SK-N-SH treated with all-trans-retinoic acid at 6 μM for 48 hours (cell line): ENCODE measurements at regions not wholly inside any gene's neighbourhood (a gene's known extent, or its start where the extent isn't known, plus 50 kb on each side); places are given as distances from the start of the nearest gene placed in this dataset.
A peak's percentile ranks its signal among the peaks of the same experiment; 100 is the strongest.

Source experiments
- ATAC-seq: fragments of 200-7000 bp; cut with Tn5 transposase; 3 replicates; pipeline ENCODE4 v1.9.1; 2020; ENCODE audit warnings: mild to moderate bottlenecking, moderate library complexity
- ESRRG ChIP-seq: fragments of 250-450 bp; sonication (Bioruptor Pico); IDR thresholded peaks from 2 replicates; pipeline ENCODE4 v1.6.1; 2021; ENCODE audit warnings: mild to moderate bottlenecking
- ISL1 ChIP-seq: fragments of 250-450 bp; sonication (Bioruptor Pico); IDR thresholded peaks from 2 replicates; pipeline ENCODE4 v2.1.2; 2022; ENCODE audit warnings: mild to moderate bottlenecking, moderate library complexity
- OSR1 ChIP-seq: fragments of 250-450 bp; sonication (Bioruptor Pico); IDR thresholded peaks from 2 replicates; pipeline ENCODE4 v1.8.0; 2022; ENCODE audit warnings: moderate library complexity, mild to moderate bottlenecking, inconsistent platforms
- TCF4 ChIP-seq: fragments of 250-450 bp; sonication (Bioruptor Pico); IDR thresholded peaks from 2 replicates; pipeline ENCODE4 v1.8.0; 2021; ENCODE audit warnings: mild to moderate bottlenecking, moderate library complexity, borderline replicate concordance
- ZC3H10 ChIP-seq: fragments of 250-450 bp; sonication (Bioruptor Pico); IDR thresholded peaks from 2 replicates; pipeline ENCODE4 v1.5.1; 2021; ENCODE audit warnings: mild to moderate bottlenecking, moderate library complexity
- ZFP30 ChIP-seq: fragments of 450-650 bp; formaldehyde crosslinking; IDR thresholded peaks from 2 replicates; pipeline ENCODE4 v1.5.0; 2022; ENCODE audit warnings: mild to moderate bottlenecking, moderate library complexity
- ZNF70 ChIP-seq: fragments of 450-650 bp; formaldehyde crosslinking; IDR thresholded peaks from 2 replicates; pipeline ENCODE4 v1.5.0; 2020; ENCODE audit warnings: mild to moderate bottlenecking, moderate library complexity
- ZNF8 ChIP-seq: fragments of 450-650 bp; formaldehyde crosslinking; IDR thresholded peaks from 2 replicates; pipeline ENCODE4 v1.5.0; 2020; ENCODE audit warnings: mild to moderate bottlenecking, moderate library complexity
- TF ChIP-seq, protein P1 (sequence below): fragments of 250-450 bp; sonication (Bioruptor Pico); IDR thresholded peaks from 2 replicates; pipeline ENCODE4 v1.5.1; 2020; ENCODE audit warnings: low read depth, mild to moderate bottlenecking, moderate library complexity
- TF ChIP-seq, protein P2 (sequence below): fragments of 250-450 bp; sonication (Bioruptor Pico); IDR thresholded peaks from 2 replicates; pipeline ENCODE4 v1.8.0; 2021; ENCODE audit warnings: low read depth, mild to moderate bottlenecking, moderate library complexity, borderline replicate concordance
- TF ChIP-seq, protein P3 (sequence below): fragments of 250-450 bp; sonication (Bioruptor Pico); IDR thresholded peaks from 2 replicates; pipeline ENCODE4 v1.5.0; 2020; ENCODE audit warnings: mild to moderate bottlenecking, moderate library complexity
- TF ChIP-seq, protein P4 (sequence below): fragments of 250-450 bp; sonication (Bioruptor Pico); IDR thresholded peaks from 2 replicates; pipeline ENCODE4 v1.5.1; 2021; ENCODE audit warnings: mild to moderate bottlenecking, moderate library complexity

GRCh38 chrX:78213331-78213730 is 73.9 kb upstream of the TAF9B start:
- ATAC-seq = no peak
- TF ChIP-seq ISL1 (CRISPR knock-in tag) = no peak
- TF ChIP-seq, protein P1, sequence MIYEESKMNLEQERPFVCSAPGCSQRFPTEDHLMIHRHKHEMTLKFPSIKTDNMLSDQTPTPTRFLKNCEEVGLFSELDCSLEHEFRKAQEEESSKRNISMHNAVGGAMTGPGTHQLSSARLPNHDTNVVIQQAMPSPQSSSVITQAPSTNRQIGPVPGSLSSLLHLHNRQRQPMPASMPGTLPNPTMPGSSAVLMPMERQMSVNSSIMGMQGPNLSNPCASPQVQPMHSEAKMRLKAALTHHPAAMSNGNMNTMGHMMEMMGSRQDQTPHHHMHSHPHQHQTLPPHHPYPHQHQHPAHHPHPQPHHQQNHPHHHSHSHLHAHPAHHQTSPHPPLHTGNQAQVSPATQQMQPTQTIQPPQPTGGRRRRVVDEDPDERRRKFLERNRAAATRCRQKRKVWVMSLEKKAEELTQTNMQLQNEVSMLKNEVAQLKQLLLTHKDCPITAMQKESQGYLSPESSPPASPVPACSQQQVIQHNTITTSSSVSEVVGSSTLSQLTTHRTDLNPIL = no peak
- no peak for TF ChIP-seq TCF4
- TF ChIP-seq OSR1 (CRISPR knock-in tag) = no peak
- TF ChIP-seq ZFP30 (CRISPR knock-in tag) = no peak
- TF ChIP-seq ESRRG (CRISPR knock-in tag) = no peak
- TF ChIP-seq, protein P2, sequence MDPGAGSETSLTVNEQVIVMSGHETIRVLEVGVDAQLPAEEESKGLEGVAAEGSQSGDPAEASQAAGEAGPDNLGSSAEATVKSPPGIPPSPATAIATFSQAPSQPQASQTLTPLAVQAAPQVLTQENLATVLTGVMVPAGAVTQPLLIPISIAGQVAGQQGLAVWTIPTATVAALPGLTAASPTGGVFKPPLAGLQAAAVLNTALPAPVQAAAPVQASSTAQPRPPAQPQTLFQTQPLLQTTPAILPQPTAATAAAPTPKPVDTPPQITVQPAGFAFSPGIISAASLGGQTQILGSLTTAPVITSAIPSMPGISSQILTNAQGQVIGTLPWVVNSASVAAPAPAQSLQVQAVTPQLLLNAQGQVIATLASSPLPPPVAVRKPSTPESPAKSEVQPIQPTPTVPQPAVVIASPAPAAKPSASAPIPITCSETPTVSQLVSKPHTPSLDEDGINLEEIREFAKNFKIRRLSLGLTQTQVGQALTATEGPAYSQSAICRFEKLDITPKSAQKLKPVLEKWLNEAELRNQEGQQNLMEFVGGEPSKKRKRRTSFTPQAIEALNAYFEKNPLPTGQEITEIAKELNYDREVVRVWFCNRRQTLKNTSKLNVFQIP (CRISPR knock-in tag) = no peak
- no peak for TF ChIP-seq ZNF70 (CRISPR knock-in tag)
- TF ChIP-seq ZC3H10 = no peak

GRCh38 chrX:78199851-78200250 is 60.4 kb upstream of the TAF9B start:
- no peak for TF ChIP-seq ESRRG (CRISPR knock-in tag)
- TF ChIP-seq, protein P3, sequence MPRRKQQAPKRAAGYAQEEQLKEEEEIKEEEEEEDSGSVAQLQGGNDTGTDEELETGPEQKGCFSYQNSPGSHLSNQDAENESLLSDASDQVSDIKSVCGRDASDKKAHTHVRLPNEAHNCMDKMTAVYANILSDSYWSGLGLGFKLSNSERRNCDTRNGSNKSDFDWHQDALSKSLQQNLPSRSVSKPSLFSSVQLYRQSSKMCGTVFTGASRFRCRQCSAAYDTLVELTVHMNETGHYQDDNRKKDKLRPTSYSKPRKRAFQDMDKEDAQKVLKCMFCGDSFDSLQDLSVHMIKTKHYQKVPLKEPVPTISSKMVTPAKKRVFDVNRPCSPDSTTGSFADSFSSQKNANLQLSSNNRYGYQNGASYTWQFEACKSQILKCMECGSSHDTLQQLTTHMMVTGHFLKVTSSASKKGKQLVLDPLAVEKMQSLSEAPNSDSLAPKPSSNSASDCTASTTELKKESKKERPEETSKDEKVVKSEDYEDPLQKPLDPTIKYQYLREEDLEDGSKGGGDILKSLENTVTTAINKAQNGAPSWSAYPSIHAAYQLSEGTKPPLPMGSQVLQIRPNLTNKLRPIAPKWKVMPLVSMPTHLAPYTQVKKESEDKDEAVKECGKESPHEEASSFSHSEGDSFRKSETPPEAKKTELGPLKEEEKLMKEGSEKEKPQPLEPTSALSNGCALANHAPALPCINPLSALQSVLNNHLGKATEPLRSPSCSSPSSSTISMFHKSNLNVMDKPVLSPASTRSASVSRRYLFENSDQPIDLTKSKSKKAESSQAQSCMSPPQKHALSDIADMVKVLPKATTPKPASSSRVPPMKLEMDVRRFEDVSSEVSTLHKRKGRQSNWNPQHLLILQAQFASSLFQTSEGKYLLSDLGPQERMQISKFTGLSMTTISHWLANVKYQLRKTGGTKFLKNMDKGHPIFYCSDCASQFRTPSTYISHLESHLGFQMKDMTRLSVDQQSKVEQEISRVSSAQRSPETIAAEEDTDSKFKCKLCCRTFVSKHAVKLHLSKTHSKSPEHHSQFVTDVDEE (CRISPR knock-in tag) = no peak
- no peak for TF ChIP-seq ZNF8 (CRISPR knock-in tag)
- TF ChIP-seq, protein P1 = no peak
- TF ChIP-seq, protein P4, sequence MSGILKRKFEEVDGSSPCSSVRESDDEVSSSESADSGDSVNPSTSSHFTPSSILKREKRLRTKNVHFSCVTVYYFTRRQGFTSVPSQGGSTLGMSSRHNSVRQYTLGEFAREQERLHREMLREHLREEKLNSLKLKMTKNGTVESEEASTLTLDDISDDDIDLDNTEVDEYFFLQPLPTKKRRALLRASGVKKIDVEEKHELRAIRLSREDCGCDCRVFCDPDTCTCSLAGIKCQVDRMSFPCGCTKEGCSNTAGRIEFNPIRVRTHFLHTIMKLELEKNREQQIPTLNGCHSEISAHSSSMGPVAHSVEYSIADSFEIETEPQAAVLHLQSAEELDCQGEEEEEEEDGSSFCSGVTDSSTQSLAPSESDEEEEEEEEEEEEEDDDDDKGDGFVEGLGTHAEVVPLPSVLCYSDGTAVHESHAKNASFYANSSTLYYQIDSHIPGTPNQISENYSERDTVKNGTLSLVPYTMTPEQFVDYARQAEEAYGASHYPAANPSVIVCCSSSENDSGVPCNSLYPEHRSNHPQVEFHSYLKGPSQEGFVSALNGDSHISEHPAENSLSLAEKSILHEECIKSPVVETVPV = no peak
- TF ChIP-seq, protein P2 (CRISPR knock-in tag) = no peak
- no peak for TF ChIP-seq ZNF70 (CRISPR knock-in tag)
- TF ChIP-seq ZFP30 (CRISPR knock-in tag) = no peak
- ATAC-seq = peak; percentile 74; the same call in 2 of the 3 replicates
